ENCODE measurements at regions not wholly inside any gene's neighbourhood (a gene's known extent, or its start where the extent isn't known, plus 50 kb on each side); places are given as distances from the start of the nearest gene placed in this dataset.
"Not testable (repeated sequence)": the region's sequence is repeated elsewhere in the genome, so short reads cannot be mapped to it uniquely, and the experiment has no call there.

DNA sequence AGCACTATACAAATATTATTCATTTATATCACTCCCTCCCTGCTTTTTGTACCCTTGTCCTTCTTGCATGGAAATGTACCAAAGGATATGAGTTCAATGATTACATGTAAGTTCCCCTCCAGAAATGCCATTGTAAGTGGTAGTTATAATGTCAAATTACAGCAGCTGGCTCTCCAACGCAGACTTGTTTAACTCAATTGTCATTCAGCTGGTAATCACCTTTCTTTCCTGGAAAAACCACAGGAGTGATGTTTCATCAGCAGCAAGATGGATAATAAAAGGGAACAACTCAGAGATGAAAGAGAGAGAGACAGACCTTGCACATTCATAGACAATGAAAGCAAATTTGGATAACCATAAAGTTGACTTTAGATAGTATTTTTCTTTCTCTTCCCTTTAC, 578.6 kb upstream of the PBX1 start:
- H3K9me3 ChIP-seq (ENCODE audit: control insufficient read depth, low read depth, low read length), result no peaks in the 10 kb centered on the region
- H3K36me3 ChIP-seq (ENCODE audit: control insufficient read depth, low read depth, low read length), result no peaks in the 10 kb centered on the region
- H3K27ac ChIP-seq (ENCODE audit: low read length), result no peak overlapping the region
- H3K4me1 ChIP-seq (ENCODE audit: control insufficient read depth, low read depth, low read length), result no peaks in the 10 kb centered on the region
- no peaks in the 10 kb centered on the region for H3K27me3 ChIP-seq (ENCODE audit: control insufficient read depth, insufficient read depth, low read length)
- H3K4me3 ChIP-seq (ENCODE audit: low read length), result no peak overlapping the region
- H3K9ac ChIP-seq (ENCODE audit: low read length), result no peak overlapping the region

DNA sequence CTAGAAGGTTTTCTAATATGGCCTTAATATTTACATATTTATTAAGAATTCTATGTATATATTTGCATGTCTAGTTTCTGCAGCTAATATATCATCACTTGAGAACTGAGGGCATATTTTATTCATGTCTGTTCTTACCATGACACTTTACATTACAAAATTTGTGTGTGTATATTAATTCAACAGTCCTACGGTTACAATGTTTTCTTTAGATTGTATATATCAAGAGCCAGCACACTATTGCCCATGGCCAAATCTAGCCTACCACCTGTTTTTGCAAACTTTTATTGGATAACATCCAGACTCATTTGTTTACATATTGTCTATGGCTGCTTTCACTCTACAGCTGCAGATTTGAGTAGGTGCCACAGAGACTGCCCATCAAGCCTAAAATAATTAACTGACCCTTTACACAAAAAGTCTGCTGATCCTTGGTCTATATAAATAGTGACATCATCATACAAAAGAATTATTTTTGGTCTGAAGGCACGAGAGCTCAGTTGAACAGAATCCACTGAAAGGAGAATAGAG, 577.4 kb upstream of the PBX1 start:
- H3K4me3 ChIP-seq (ENCODE audit: low read length), result no peak overlapping the region
- no peaks in the 10 kb centered on the region for H3K27me3 ChIP-seq (ENCODE audit: control insufficient read depth, insufficient read depth, low read length)
- no peaks in the 10 kb centered on the region for H3K9me3 ChIP-seq (ENCODE audit: control insufficient read depth, low read depth, low read length)
- H3K36me3 ChIP-seq (ENCODE audit: control insufficient read depth, low read depth, low read length), result no peaks in the 10 kb centered on the region
- no peaks in the 10 kb centered on the region for H3K4me1 ChIP-seq (ENCODE audit: control insufficient read depth, low read depth, low read length)
- H3K27ac ChIP-seq (ENCODE audit: low read length), result no peak overlapping the region
- no peak overlapping the region for H3K9ac ChIP-seq (ENCODE audit: low read length)

DNA sequence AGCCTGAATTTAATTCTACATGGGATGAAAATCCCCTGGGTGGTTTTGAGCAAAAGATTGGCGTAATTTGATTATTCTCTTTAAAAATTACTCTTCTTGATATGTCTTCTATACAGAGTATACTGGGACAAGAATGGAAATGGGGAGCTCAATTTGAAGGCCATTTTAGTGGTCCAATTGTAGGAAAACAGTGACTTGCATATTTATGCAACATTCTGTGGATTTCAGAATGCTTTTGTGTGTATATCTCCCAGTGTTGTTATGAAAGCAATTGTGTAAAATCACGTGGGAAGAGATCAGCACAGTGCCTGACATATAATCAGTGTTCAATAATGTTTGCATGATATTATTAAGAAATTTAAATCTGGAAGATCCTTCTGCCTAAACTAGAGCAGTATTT, 575.9 kb upstream of the PBX1 start:
- Histone ChIP-seq H3K9me3 (ENCODE audit: control insufficient read depth, low read depth, low read length) (no peaks in the 10 kb centered on the region), H3K4me1 (ENCODE audit: control insufficient read depth, low read depth, low read length) (no peaks in the 10 kb centered on the region)

DNA sequence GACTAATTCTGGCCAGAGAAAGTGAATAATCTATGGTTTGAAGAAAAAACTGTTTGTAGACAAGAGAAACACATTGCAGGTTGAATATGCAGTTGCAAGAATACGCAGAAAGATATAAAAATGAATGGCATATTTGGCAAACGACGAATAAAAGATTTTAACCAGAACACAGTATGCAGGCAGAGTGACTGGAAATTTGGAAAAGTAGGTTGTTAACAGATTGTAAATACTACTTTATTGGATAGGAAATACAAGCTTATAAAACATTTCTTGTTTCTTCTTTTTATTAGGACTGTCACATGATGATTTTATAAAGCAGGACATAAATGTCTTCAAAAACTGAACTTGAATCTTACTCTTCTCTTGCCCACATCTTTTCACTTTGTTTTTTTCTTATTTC, 573.3 kb upstream of the PBX1 start:
- H3K36me3 ChIP-seq (ENCODE audit: control insufficient read depth, low read depth, low read length), result no peaks in the 10 kb centered on the region
- H3K4me3 ChIP-seq (ENCODE audit: low read length), result no peak overlapping the region
- H3K27me3 ChIP-seq (ENCODE audit: control insufficient read depth, insufficient read depth, low read length), result no peaks in the 10 kb centered on the region
- no peak overlapping the region for H3K27ac ChIP-seq (ENCODE audit: low read length)
- no peak overlapping the region for H3K9ac ChIP-seq (ENCODE audit: low read length)
- H3K4me1 ChIP-seq (ENCODE audit: control insufficient read depth, low read depth, low read length), result no peaks in the 10 kb centered on the region
- no peaks in the 10 kb centered on the region for H3K9me3 ChIP-seq (ENCODE audit: control insufficient read depth, low read depth, low read length)

More for the DNA sequence above, 575.9 kb upstream of the PBX1 start:
- H3K9ac ChIP-seq (ENCODE audit: low read length), result no peak overlapping the region
- no peaks in the 10 kb centered on the region for H3K36me3 ChIP-seq (ENCODE audit: control insufficient read depth, low read depth, low read length)
- H3K4me3 ChIP-seq (ENCODE audit: low read length), result no peak overlapping the region
- no peak overlapping the region for H3K27ac ChIP-seq (ENCODE audit: low read length)
- no peaks in the 10 kb centered on the region for H3K27me3 ChIP-seq (ENCODE audit: control insufficient read depth, insufficient read depth, low read length)

DNA sequence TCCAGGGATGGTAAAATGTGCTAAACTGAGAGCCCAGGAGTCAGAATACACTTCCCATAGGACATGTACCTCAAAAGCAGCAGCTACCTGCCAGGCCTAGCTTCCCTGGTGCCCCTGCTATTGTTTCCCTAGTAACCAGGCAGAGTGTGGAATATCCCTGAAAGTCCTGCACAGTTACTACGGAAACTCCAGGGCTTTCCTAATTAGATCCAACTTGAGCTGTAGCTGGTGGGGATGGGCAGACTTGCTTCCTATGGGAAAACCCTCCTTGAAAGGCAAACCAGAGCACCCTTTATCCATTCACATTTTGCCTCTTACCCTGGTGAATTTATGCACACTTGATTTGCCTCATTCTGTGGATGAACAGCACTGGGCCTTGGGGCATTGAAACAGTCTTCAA, 559.9 kb upstream of the PBX1 start:
- H3K27ac ChIP-seq (ENCODE audit: low read length), result no peak overlapping the region
- H3K36me3 ChIP-seq (ENCODE audit: control insufficient read depth, low read depth, low read length), result no peaks in the 10 kb centered on the region
- no peak overlapping the region for H3K9ac ChIP-seq (ENCODE audit: low read length)
- no peaks in the 10 kb centered on the region for H3K27me3 ChIP-seq (ENCODE audit: control insufficient read depth, insufficient read depth, low read length)
- H3K9me3 ChIP-seq (ENCODE audit: control insufficient read depth, low read depth, low read length), result no peaks in the 10 kb centered on the region
- no peak overlapping the region for H3K4me3 ChIP-seq (ENCODE audit: low read length)
- H3K4me1 ChIP-seq (ENCODE audit: control insufficient read depth, low read depth, low read length), result no peaks in the 10 kb centered on the region

DNA sequence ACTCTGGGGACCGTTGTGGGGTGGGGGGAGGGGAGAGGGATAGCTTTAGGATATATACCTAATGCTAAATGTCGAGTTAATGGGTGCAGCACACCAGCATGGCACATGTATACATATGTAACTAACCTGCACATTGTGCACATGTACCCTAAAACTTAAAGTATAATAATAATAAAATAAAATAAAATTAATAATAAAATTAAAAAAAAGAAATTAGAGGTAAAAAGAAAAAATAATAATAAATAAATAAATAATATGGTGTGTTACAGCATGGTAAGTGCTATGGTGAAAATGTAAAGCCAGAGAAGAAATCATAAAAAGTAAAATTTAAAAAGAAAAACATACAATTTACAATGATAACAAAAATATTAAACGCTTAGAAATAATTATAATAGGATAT, 552.8 kb upstream of the PBX1 start:
- not testable (repeated sequence) for H3K4me1 ChIP-seq (ENCODE audit: control insufficient read depth, low read depth, low read length); H3K4me3 ChIP-seq (ENCODE audit: low read length); H3K9me3 ChIP-seq (ENCODE audit: control insufficient read depth, low read depth, low read length); H3K36me3 ChIP-seq (ENCODE audit: control insufficient read depth, low read depth, low read length); H3K27ac ChIP-seq (ENCODE audit: low read length); H3K9ac ChIP-seq (ENCODE audit: low read length); H3K27me3 ChIP-seq (ENCODE audit: control insufficient read depth, insufficient read depth, low read length)

DNA sequence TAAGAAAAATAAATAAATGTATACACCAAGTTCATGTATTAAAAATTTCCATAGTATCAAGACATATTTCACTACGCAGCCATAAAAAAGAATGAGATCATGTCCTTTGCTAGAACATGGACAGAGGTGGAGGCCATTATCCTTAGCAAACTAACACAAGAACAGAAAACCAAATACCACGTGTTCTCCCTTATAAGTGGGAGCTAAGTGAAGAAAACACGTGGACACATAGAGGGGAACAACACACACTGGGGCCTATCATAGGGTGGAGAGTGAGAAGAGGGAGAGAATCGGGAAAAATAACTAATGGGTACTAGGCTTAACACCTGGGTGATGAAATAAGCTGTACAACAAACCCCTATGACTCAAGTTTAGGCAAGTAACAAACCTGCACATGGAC, 552.4 kb upstream of the PBX1 start:
- Histone ChIP-seq H3K9me3 (ENCODE audit: control insufficient read depth, low read depth, low read length) (no peaks in the 10 kb centered on the region), H3K27me3 (ENCODE audit: control insufficient read depth, insufficient read depth, low read length) (no peaks in the 10 kb centered on the region), H3K36me3 (ENCODE audit: control insufficient read depth, low read depth, low read length) (no peaks in the 10 kb centered on the region), H3K27ac (ENCODE audit: low read length) (no peak overlapping the region), H3K9ac (ENCODE audit: low read length) (no peak overlapping the region), H3K4me1 (ENCODE audit: control insufficient read depth, low read depth, low read length) (no peaks in the 10 kb centered on the region), H3K4me3 (ENCODE audit: low read length) (no peak overlapping the region)

DNA sequence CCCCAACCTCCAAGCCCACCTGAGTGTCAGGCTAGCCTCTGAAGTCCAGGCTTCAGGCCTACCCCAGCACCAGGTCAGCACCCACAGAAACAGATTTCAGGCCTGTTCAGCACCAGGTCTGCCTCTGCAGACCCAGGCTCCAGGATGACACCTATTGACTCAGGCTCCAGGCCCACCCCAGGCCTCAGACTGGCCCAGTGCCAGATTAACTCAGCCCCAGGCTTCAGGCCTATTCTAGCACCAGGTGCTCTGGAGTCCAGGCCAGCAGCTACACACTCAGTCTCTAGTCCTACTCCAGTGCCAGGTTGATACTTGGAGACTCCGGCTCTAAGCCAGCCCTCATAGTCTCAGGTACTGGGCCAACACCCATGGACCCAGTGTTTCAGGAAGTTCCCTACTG, 541.7 kb upstream of the PBX1 start:
- Histone ChIP-seq H3K4me1 (ENCODE audit: control insufficient read depth, low read depth, low read length) (no peaks in the 10 kb centered on the region), H3K27ac (ENCODE audit: low read length) (no peak overlapping the region), H3K36me3 (ENCODE audit: control insufficient read depth, low read depth, low read length) (no peaks in the 10 kb centered on the region), H3K9me3 (ENCODE audit: control insufficient read depth, low read depth, low read length) (peaks cover 1% of the 10 kb centered on the region), H3K4me3 (ENCODE audit: low read length) (no peak overlapping the region), H3K27me3 (ENCODE audit: control insufficient read depth, insufficient read depth, low read length) (no peaks in the 10 kb centered on the region), H3K9ac (ENCODE audit: low read length) (no peak overlapping the region)

DNA sequence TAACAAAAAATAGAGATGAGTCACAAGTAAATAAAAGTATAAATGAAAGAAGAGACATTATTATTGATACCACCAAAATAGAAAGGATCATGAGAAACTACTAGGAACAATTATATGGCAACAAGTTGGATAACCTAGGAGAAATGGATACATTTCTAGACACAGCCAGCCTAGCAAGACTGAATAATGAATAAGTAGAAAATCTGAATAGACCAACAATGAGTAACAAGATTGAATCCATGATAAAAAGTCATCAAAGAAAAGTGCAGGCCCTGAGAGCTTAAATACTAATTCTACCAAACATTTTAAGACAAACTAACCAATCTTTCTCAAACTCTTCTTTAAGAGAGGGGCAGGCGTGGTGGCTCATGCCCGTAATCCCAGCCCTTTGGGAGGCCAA, 538.6 kb upstream of the PBX1 start:
- H3K9me3 ChIP-seq (ENCODE audit: control insufficient read depth, low read depth, low read length), result no peaks in the 10 kb centered on the region
- no peaks in the 10 kb centered on the region for H3K27me3 ChIP-seq (ENCODE audit: control insufficient read depth, insufficient read depth, low read length)
- no peak overlapping the region for H3K4me3 ChIP-seq (ENCODE audit: low read length)
- no peaks in the 10 kb centered on the region for H3K4me1 ChIP-seq (ENCODE audit: control insufficient read depth, low read depth, low read length)
- no peaks in the 10 kb centered on the region for H3K36me3 ChIP-seq (ENCODE audit: control insufficient read depth, low read depth, low read length)
- H3K27ac ChIP-seq (ENCODE audit: low read length), result no peak overlapping the region
- no peak overlapping the region for H3K9ac ChIP-seq (ENCODE audit: low read length)

DNA sequence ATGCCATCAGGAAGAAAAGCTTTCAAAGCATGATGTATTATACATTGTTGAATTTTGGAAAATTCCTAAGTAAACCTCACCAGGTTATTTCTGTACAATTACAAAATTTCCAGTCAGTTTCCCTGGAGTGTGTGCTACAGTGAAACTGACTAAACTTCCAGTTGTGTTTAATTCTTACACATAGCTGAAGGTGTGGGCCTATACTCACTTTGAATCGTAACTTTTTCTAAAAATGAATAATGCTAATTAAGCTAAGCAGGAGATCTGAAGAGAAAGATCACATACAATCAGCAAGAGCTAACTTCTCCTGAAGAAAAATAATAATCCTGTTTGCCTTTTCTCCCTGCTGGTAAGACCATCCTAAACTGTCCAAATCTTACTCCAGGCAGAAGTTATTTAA, 537.2 kb upstream of the PBX1 start:
- Histone ChIP-seq H3K9me3 (ENCODE audit: control insufficient read depth, low read depth, low read length) (no peaks in the 10 kb centered on the region), H3K27ac (ENCODE audit: low read length) (no peak overlapping the region), H3K4me3 (ENCODE audit: low read length) (no peak overlapping the region), H3K36me3 (ENCODE audit: control insufficient read depth, low read depth, low read length) (no peaks in the 10 kb centered on the region), H3K9ac (ENCODE audit: low read length) (no peak overlapping the region), H3K27me3 (ENCODE audit: control insufficient read depth, insufficient read depth, low read length) (no peaks in the 10 kb centered on the region), H3K4me1 (ENCODE audit: control insufficient read depth, low read depth, low read length) (no peaks in the 10 kb centered on the region)

DNA sequence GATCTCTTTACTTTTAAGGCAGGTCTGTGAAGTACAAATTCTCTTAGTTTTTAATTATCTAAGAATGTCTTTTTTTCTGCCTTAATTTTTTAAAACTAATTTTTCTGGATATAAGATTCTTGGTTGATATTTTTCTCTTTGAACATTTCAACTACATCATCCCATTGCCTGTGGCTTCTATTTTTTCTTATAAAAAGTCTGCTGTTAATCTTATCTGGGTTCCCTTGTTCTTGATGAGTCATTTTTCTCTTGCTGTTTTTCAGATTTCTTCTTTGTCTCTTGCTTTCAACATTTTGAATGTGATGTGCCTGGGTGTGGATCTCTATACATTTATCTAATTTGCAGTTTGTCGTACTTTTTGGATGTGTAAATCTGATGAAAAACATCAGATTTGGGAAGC, 525.2 kb upstream of the PBX1 start:
- H3K9ac ChIP-seq (ENCODE audit: low read length), result no peak overlapping the region
- no peaks in the 10 kb centered on the region for H3K4me1 ChIP-seq (ENCODE audit: control insufficient read depth, low read depth, low read length)
- no peaks in the 10 kb centered on the region for H3K27me3 ChIP-seq (ENCODE audit: control insufficient read depth, insufficient read depth, low read length)
- peaks cover 4% of the 10 kb centered on the region for H3K9me3 ChIP-seq (ENCODE audit: control insufficient read depth, low read depth, low read length)
- H3K36me3 ChIP-seq (ENCODE audit: control insufficient read depth, low read depth, low read length), result no peaks in the 10 kb centered on the region
- H3K27ac ChIP-seq (ENCODE audit: low read length), result no peak overlapping the region
- H3K4me3 ChIP-seq (ENCODE audit: low read length), result no peak overlapping the region

DNA sequence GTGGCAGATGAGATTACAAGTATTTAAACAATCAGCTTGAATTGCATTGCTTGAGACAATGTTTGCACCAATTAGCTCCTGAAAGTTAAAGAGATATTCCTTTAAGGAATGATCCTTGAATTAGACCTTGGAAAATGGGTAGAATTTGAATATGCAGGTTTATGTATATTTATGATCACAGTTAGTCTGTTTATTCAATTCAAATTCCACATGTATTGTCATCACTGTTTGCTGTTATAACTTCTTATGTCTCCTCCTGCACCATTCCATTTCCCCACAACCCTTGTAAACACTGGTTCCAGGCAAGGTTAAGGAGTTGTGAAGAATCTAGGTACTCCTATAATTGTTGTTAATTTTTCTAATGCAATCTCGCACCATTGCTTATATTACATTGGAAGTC, 518.2 kb upstream of the PBX1 start:
- Histone ChIP-seq H3K36me3 (ENCODE audit: control insufficient read depth, low read depth, low read length) (no peaks in the 10 kb centered on the region), H3K4me1 (ENCODE audit: control insufficient read depth, low read depth, low read length) (no peaks in the 10 kb centered on the region), H3K4me3 (ENCODE audit: low read length) (no peak overlapping the region), H3K27me3 (ENCODE audit: control insufficient read depth, insufficient read depth, low read length) (no peaks in the 10 kb centered on the region), H3K9ac (ENCODE audit: low read length) (no peak overlapping the region), H3K27ac (ENCODE audit: low read length) (no peak overlapping the region), H3K9me3 (ENCODE audit: control insufficient read depth, low read depth, low read length) (no peaks in the 10 kb centered on the region)

All from iPS-18a (cell line).